ENCODE measurements at regions not wholly inside any gene's neighbourhood (a gene's known extent, or its start where the extent isn't known, plus 50 kb on each side); places are given as distances from the start of the nearest gene placed in this dataset.

- no peak for TF ChIP-seq EZH2 (IDR thresholded peaks at IDR 0.05; ENCODE audit: low read length, unreplicated experiment)
- TF ChIP-seq EZH2phosphoT487 (IDR thresholded peaks at IDR 0.05; ENCODE audit: borderline replicate concordance, low read length), result no peak
- no peak for TF ChIP-seq CTCF (conservative IDR thresholded peaks at IDR 0.05; ENCODE audit: low read depth, low read length)
- H3K4me2 ChIP-seq (ENCODE audit: low read length), result no peak overlapping the region
- H3F3A ChIP-seq (ENCODE audit: low read length, unreplicated experiment), result no peaks in the 10 kb centered on the region
- no peaks in the 10 kb centered on the region for H3K4me1 ChIP-seq (ENCODE audit: insufficient read depth, low read length)
- no peak overlapping the region for H3K4me3 ChIP-seq (ENCODE audit: low read length)
- no peaks in the 10 kb centered on the region for H3K9me3 ChIP-seq (ENCODE audit: low read length)
- BruUV-seq (replicated peaks), result no TSS peak
- no peaks in the 10 kb centered on the region for H3K79me2 ChIP-seq (ENCODE audit: low read length)
- CTCF ChIA-PET, result no interaction called here
- ATAC-seq, result no peak
- H3K9ac ChIP-seq (ENCODE audit: low read length), result no peak overlapping the region
- H3K9me2 ChIP-seq (replicated peaks; ENCODE audit: low read length), result no peaks in the 10 kb centered on the region
- no peaks in the 10 kb centered on the region for H4K20me1 ChIP-seq (ENCODE audit: low read length)
- no peak overlapping the region for H3K27ac ChIP-seq (ENCODE audit: low read length)
- H2AFZ ChIP-seq (ENCODE audit: low read length), result no peak overlapping the region
- intact Hi-C loops (cut with micrococcal nuclease), result no loop called here
- H3K27me3 ChIP-seq (ENCODE audit: low read length), result peaks cover 20% of the 10 kb centered on the region
- no peak for DNase-seq
- no peaks in the 10 kb centered on the region for H3K36me3 ChIP-seq (ENCODE audit: low read depth, low read length)
- POLR2A ChIA-PET (ENCODE audit: unreplicated experiment), result no interaction called here
These were observed 369.9 kb upstream of the SLC10A2 start for GRCh38 chr13:103436057-103436654.

- ChIA-PET CTCF (no interaction called here), POLR2A (ENCODE audit: unreplicated experiment) (no interaction called here)
- Histone ChIP-seq H3K9me2 (replicated peaks; ENCODE audit: low read length) (no peaks in the 10 kb centered on the region), H3K79me2 (ENCODE audit: low read length) (no peaks in the 10 kb centered on the region), H3K27me3 (ENCODE audit: low read length) (peaks cover 20% of the 10 kb centered on the region), H4K20me1 (ENCODE audit: low read length) (no peaks in the 10 kb centered on the region), H3F3A (ENCODE audit: low read length, unreplicated experiment) (no peaks in the 10 kb centered on the region), H3K4me3 (ENCODE audit: low read length) (no peak overlapping the region), H3K36me3 (ENCODE audit: low read depth, low read length) (no peaks in the 10 kb centered on the region), H3K27ac (ENCODE audit: low read length) (no peak overlapping the region), H2AFZ (ENCODE audit: low read length) (no peak overlapping the region), H3K4me2 (ENCODE audit: low read length) (no peak overlapping the region), H3K4me1 (ENCODE audit: insufficient read depth, low read length) (no peaks in the 10 kb centered on the region), H3K9ac (ENCODE audit: low read length) (no peak overlapping the region), H3K9me3 (ENCODE audit: low read length) (no peaks in the 10 kb centered on the region)
- no TSS peak for BruUV-seq (replicated peaks)
- ATAC-seq, result no peak
- no peak for TF ChIP-seq EZH2phosphoT487 (IDR thresholded peaks at IDR 0.05; ENCODE audit: borderline replicate concordance, low read length)
- TF ChIP-seq EZH2 (IDR thresholded peaks at IDR 0.05; ENCODE audit: low read length, unreplicated experiment), result no peak
- no peak for TF ChIP-seq CTCF (conservative IDR thresholded peaks at IDR 0.05; ENCODE audit: low read depth, low read length)
- no peak for DNase-seq
- intact Hi-C loops (cut with micrococcal nuclease), result no loop called here
These were observed 365.6 kb upstream of the SLC10A2 start for GRCh38 chr13:103431856-103432255.

DNA sequence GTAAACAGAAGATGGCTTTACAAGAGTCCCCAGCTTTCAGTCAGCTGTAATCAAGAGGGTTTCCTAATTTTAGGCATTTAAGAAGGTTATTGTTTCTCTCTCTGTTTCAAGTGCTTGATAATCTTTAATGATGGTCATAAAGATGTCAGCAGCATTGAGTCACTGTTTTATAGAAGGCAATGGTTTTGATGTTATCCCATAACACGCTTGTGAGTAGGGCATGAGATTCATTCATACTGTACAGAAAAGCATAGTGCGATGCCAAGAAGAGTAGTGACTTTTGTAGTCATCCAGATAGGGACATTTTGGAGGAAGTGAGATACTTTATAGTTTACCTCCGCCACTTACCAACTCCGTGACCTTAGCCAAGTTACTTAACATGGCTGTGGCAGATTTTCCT is 364.2 kb upstream of the SLC10A2 start:
- DNase-seq (peak; percentile 31), ATAC-seq (peak; percentile 88)
- H2AFZ ChIP-seq (ENCODE audit: low read length), result no peak overlapping the region
- no TSS peak for BruUV-seq (replicated peaks)
- no peak overlapping the region for H3K4me2 ChIP-seq (ENCODE audit: low read length)
- ChIA-PET POLR2A (ENCODE audit: unreplicated experiment) (no interaction called here), CTCF (no interaction called here)
- H3K9ac ChIP-seq (ENCODE audit: low read length), result no peak overlapping the region
- H3K9me2 ChIP-seq (replicated peaks; ENCODE audit: low read length), result no peaks in the 10 kb centered on the region
- H3K4me1 ChIP-seq (ENCODE audit: insufficient read depth, low read length), result no peaks in the 10 kb centered on the region
- TF ChIP-seq EZH2 (IDR thresholded peaks at IDR 0.05; ENCODE audit: low read length, unreplicated experiment), result no peak
- TF ChIP-seq EZH2phosphoT487 (IDR thresholded peaks at IDR 0.05; ENCODE audit: borderline replicate concordance, low read length), result no peak
- TF ChIP-seq CTCF (conservative IDR thresholded peaks at IDR 0.05; ENCODE audit: low read depth, low read length), result no peak
- H3F3A ChIP-seq (ENCODE audit: low read length, unreplicated experiment), result no peaks in the 10 kb centered on the region
- no peaks in the 10 kb centered on the region for H3K9me3 ChIP-seq (ENCODE audit: low read length)
- no peak overlapping the region for H3K27ac ChIP-seq (ENCODE audit: low read length)
- H3K79me2 ChIP-seq (ENCODE audit: low read length), result no peaks in the 10 kb centered on the region
- H3K27me3 ChIP-seq (ENCODE audit: low read length), result peaks cover 16% of the 10 kb centered on the region
- no peak overlapping the region for H3K4me3 ChIP-seq (ENCODE audit: low read length)
- intact Hi-C loops (cut with micrococcal nuclease), result no loop called here
- H3K36me3 ChIP-seq (ENCODE audit: low read depth, low read length), result no peaks in the 10 kb centered on the region
- H4K20me1 ChIP-seq (ENCODE audit: low read length), result no peaks in the 10 kb centered on the region
